ENCODE measurements at regions not wholly inside any gene's neighbourhood (a gene's known extent, or its start where the extent isn't known, plus 50 kb on each side); places are given as distances from the start of the nearest gene placed in this dataset.

DNA sequence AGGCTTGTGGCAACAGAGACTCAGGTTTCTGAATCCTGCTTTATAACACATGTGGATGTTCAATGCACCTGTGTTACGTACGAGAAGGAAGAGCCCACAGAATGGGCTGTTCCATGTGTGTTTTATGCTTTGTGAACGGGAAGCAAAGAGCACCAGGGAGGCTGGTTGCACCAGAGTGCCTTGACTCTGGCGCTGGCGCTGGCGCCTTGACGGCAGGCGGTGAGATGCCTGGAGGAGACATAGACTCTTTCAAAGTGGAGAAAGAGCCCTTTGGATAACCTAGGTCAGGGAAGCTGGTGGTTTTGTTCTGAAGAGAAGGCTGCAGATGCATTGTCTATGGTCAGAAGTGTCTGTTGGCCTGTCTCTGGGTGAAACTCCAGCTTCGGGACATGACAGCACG, 80.2 kb upstream of the APCDD1 start:
- WGBS (ENCODE audit: insufficient coverage, insufficient read length): no CpG with 5 or more reads among the region's 10 CpGs
- H3K9me3 ChIP-seq (ENCODE audit: control insufficient read depth, insufficient read depth, low read length): no peaks in the 10 kb centered on the region
- DNase-seq (ENCODE audit: low read depth, low spot score): no peak
- H3K4me3 ChIP-seq (ENCODE audit: low read length): no peak overlapping the region
- H3K27me3 ChIP-seq (ENCODE audit: control insufficient read depth, insufficient read depth, low read length): no peaks in the 10 kb centered on the region
- peaks cover under 1% of the 10 kb centered on the region; the same call in 1 of the 2 replicates for H3K4me1 ChIP-seq (ENCODE audit: control insufficient read depth, insufficient read depth, low read length)
- no peaks in the 10 kb centered on the region for H3K36me3 ChIP-seq (ENCODE audit: control insufficient read depth, insufficient read depth, low read length)
- no peak overlapping the region for H3K27ac ChIP-seq (ENCODE audit: low read length)

DNA sequence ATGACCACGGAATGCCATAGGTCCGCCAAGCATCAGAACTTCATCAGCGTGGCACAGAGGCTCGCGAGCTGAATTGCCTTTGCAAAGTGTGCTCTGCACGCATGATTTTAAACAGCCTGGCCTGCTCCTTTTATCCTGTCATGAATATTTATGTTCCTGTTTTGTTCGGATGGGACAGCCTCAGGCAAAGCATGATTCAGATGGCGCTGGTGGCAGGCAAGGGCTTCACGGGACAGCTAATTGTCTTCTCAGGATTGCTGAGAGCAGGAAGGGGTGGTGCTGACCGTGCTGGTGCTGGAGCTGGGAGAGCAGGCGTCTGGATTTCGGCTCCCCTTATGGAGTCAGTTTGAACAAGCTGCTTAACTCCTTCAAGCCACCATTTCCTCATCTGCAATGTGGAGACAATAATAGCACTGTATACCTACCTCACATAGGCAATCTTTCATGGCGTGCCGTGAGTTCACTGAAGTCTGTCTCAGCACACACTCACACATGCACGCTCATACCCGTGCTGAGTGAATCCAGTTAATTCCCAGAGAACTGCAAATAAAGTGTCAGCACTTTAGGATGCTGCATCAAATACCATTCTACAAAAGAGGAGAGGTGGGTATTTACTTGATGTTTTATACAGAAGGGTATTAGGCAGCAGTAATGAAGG, 79.7 kb upstream of the APCDD1 start:
- Histone ChIP-seq H3K36me3 (ENCODE audit: control insufficient read depth, insufficient read depth, low read length) (no peaks in the 10 kb centered on the region), H3K4me1 (ENCODE audit: control insufficient read depth, insufficient read depth, low read length) (peaks cover 2% of the 10 kb centered on the region; the same call in 1 of the 2 replicates), H3K27me3 (ENCODE audit: control insufficient read depth, insufficient read depth, low read length) (no peaks in the 10 kb centered on the region), H3K4me3 (ENCODE audit: low read length) (no peak overlapping the region), H3K9me3 (ENCODE audit: control insufficient read depth, insufficient read depth, low read length) (no peaks in the 10 kb centered on the region), H3K27ac (ENCODE audit: low read length) (no peak overlapping the region)
- no peak for DNase-seq (ENCODE audit: low read depth, low spot score)
- no CpG with 5 or more reads among the region's 16 CpGs for WGBS (ENCODE audit: insufficient coverage, insufficient read length)

DNA sequence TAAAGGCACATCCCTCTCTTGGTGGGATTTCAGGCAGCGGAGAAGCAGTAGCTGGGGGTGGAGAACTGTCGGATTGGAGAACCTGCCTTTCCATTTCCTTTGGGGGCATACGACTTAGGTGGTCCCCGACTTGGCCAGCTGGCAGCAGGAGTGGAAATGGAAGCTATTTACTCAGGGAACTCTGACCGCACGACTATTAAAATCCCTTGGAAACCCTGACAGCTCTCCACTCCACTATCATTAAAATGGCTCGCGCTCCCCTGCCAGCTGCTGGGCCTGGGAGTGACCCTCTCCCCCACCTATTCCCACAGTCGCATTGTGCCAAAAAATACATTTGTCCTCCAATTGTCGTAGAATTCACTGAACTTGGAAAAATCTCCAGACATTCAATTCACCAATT, 77.7 kb upstream of the APCDD1 start:
- DNase-seq (ENCODE audit: low read depth, low spot score): no peak
- Histone ChIP-seq H3K27ac (ENCODE audit: low read length) (no peak overlapping the region), H3K4me3 (ENCODE audit: low read length) (no peak overlapping the region), H3K9me3 (ENCODE audit: control insufficient read depth, insufficient read depth, low read length) (no peaks in the 10 kb centered on the region), H3K36me3 (ENCODE audit: control insufficient read depth, insufficient read depth, low read length) (no peaks in the 10 kb centered on the region), H3K27me3 (ENCODE audit: control insufficient read depth, insufficient read depth, low read length) (no peaks in the 10 kb centered on the region), H3K4me1 (ENCODE audit: control insufficient read depth, insufficient read depth, low read length) (peaks cover 2% of the 10 kb centered on the region; the same call in 1 of the 2 replicates)
- no CpG with 5 or more reads among the region's 10 CpGs for WGBS (ENCODE audit: insufficient coverage, insufficient read length)

DNA sequence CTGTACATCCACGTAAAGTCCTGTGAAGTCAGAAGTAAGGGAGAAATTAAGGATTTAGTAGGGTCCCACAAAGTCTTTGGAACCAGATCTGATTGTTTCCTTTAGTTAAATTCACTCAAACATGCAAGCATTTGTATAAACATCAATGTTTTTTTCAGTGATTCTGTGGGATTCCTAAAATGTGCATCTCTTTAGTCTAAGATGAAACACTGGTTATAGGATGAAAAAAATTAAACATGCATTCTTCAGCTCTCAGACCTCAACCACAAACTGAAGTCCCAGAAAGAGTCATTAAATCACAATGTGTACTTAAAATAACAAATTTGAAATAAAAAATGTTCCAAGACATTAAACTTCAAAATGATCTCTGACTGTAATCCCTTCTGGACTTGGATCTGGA, 76.5 kb upstream of the APCDD1 start:
- WGBS (ENCODE audit: insufficient coverage, insufficient read length): no CpG with 5 or more reads among the region's 1 CpG
- H3K27ac ChIP-seq (ENCODE audit: low read length): no peak overlapping the region
- no peak for DNase-seq (ENCODE audit: low read depth, low spot score)

DNA sequence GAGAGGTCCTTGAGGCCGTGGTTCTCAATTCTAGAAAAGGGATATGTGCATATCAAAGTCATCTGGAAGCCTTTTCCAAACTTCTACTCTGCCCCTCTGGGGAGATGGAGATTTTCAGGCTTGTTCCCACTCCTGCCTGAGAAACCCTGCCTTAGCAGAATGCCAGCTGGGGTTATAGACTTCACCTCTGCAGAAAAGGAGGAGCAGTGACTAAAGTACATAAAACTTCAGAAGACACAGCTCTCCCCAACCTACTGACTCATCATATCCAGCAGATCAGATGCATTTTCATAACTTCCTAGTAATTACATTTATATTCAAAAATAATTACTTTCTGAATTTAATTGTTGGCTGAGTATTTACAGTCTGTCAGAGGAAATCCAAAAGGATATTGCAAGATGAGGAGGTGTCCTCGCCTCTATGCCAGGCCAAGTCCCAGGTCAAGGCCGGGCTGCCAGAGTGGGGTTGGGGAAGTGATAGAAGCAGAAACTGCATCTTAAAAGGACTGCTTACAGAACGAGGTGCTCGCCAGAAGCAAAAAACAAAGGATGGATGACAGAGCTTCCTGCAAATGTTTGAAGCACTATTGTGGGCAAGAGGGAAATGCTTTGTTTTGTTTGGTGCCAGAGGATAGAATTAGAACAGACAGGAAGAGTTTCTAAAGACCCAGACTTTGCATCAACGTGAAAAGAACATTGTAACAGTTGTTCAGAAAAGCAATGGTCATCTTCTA, 75.6 kb upstream of the APCDD1 start:
- no peaks in the 10 kb centered on the region for H3K27me3 ChIP-seq (ENCODE audit: control insufficient read depth, insufficient read depth, low read length)
- H3K27ac ChIP-seq (ENCODE audit: low read length): no peak overlapping the region
- H3K36me3 ChIP-seq (ENCODE audit: control insufficient read depth, insufficient read depth, low read length): no peaks in the 10 kb centered on the region
- DNase-seq (ENCODE audit: low read depth, low spot score): no peak
- no peak overlapping the region for H3K4me3 ChIP-seq (ENCODE audit: low read length)
- H3K9me3 ChIP-seq (ENCODE audit: control insufficient read depth, insufficient read depth, low read length): no peaks in the 10 kb centered on the region
- H3K4me1 ChIP-seq (ENCODE audit: control insufficient read depth, insufficient read depth, low read length): peaks cover 2% of the 10 kb centered on the region; the same call in 1 of the 2 replicates
- no CpG with 5 or more reads among the region's 6 CpGs for WGBS (ENCODE audit: insufficient coverage, insufficient read length)

More for the DNA sequence above, 76.5 kb upstream of the APCDD1 start:
- no peaks in the 10 kb centered on the region for H3K9me3 ChIP-seq (ENCODE audit: control insufficient read depth, insufficient read depth, low read length)
- no peaks in the 10 kb centered on the region for H3K36me3 ChIP-seq (ENCODE audit: control insufficient read depth, insufficient read depth, low read length)
- no peaks in the 10 kb centered on the region for H3K27me3 ChIP-seq (ENCODE audit: control insufficient read depth, insufficient read depth, low read length)
- no peak overlapping the region for H3K4me3 ChIP-seq (ENCODE audit: low read length)
- peaks cover 2% of the 10 kb centered on the region; the same call in 1 of the 2 replicates for H3K4me1 ChIP-seq (ENCODE audit: control insufficient read depth, insufficient read depth, low read length)

DNA sequence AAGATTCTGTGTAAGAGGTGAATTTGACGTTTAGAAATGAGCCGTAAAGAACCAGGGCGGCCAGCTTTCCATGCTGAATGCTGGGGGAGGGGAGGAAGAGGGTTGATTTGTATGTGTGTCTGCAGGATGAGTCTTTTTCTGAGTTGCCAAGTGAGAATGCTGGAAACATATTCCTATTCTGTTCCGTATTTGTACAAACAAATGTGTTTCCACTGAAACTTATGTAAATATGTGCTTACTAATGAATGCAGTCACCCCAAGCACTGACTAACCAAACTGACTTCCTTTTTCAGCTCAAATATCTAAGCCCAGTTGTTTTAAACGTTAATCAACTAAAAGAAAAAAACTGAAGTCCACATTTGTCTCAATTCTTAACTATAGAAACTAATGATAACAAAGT, 74.9 kb upstream of the APCDD1 start:
- H3K36me3 ChIP-seq (ENCODE audit: control insufficient read depth, insufficient read depth, low read length): no peaks in the 10 kb centered on the region
- no CpG with 5 or more reads among the region's 5 CpGs for WGBS (ENCODE audit: insufficient coverage, insufficient read length)
- H3K4me1 ChIP-seq (ENCODE audit: control insufficient read depth, insufficient read depth, low read length): peaks cover 2% of the 10 kb centered on the region; the same call in 1 of the 2 replicates
- DNase-seq (ENCODE audit: low read depth, low spot score): no peak
- no peak overlapping the region for H3K4me3 ChIP-seq (ENCODE audit: low read length)
- H3K9me3 ChIP-seq (ENCODE audit: control insufficient read depth, insufficient read depth, low read length): no peaks in the 10 kb centered on the region
- no peak overlapping the region for H3K27ac ChIP-seq (ENCODE audit: low read length)
- no peaks in the 10 kb centered on the region for H3K27me3 ChIP-seq (ENCODE audit: control insufficient read depth, insufficient read depth, low read length)

DNA sequence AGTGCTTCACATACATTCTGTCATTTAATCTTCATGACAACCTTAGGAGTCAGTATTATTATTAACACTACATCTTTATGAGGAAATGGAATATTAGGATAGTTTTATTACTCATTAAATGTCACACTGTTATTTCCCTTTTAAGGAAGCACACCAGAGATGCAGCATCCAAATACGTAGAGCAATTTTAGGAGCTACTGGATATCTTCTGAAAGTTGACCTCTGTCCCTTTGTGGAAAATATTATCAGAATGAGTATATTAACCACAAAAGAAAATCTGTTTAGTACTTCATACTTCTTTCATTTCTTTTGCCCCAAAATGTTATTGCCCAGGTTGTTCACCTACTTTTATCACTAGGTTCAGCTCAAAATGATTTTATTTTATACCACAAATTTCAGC, 72.9 kb upstream of the APCDD1 start:
- no peak for DNase-seq (ENCODE audit: low read depth, low spot score)
- no peaks in the 10 kb centered on the region for H3K27me3 ChIP-seq (ENCODE audit: control insufficient read depth, insufficient read depth, low read length)
- H3K4me1 ChIP-seq (ENCODE audit: control insufficient read depth, insufficient read depth, low read length): peaks cover 2% of the 10 kb centered on the region; the same call in 1 of the 2 replicates
- no CpG with 5 or more reads among the region's 1 CpG for WGBS (ENCODE audit: insufficient coverage, insufficient read length)
- no peak overlapping the region for H3K4me3 ChIP-seq (ENCODE audit: low read length)
- no peak overlapping the region for H3K27ac ChIP-seq (ENCODE audit: low read length)
- no peaks in the 10 kb centered on the region for H3K36me3 ChIP-seq (ENCODE audit: control insufficient read depth, insufficient read depth, low read length)
- no peaks in the 10 kb centered on the region for H3K9me3 ChIP-seq (ENCODE audit: control insufficient read depth, insufficient read depth, low read length)

DNA sequence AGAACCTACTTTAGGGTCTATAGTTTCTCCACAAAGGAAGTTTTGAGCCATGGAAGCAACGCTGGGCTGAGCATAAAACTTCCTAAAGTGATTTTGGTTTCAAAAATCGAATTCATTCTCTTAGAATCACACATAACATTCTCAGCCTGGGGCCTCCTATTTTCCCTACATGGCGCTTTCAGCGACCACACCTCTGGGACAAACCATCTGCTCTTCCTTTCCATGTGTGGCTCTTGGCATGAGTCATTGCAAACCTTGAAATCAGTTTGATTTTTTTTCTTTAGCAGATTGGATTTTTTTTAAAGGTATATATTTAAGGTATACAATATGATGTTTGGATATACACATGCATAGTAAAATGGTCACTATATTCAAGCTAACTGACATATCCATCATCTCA, 72.5 kb upstream of the APCDD1 start:
- Histone ChIP-seq H3K27me3 (ENCODE audit: control insufficient read depth, insufficient read depth, low read length) (no peaks in the 10 kb centered on the region), H3K27ac (ENCODE audit: low read length) (no peak overlapping the region), H3K4me3 (ENCODE audit: low read length) (no peak overlapping the region), H3K9me3 (ENCODE audit: control insufficient read depth, insufficient read depth, low read length) (no peaks in the 10 kb centered on the region), H3K4me1 (ENCODE audit: control insufficient read depth, insufficient read depth, low read length) (peaks cover 2% of the 10 kb centered on the region; the same call in 1 of the 2 replicates), H3K36me3 (ENCODE audit: control insufficient read depth, insufficient read depth, low read length) (no peaks in the 10 kb centered on the region)
- no CpG with 5 or more reads among the region's 4 CpGs for WGBS (ENCODE audit: insufficient coverage, insufficient read length)
- DNase-seq (ENCODE audit: low read depth, low spot score): no peak

DNA sequence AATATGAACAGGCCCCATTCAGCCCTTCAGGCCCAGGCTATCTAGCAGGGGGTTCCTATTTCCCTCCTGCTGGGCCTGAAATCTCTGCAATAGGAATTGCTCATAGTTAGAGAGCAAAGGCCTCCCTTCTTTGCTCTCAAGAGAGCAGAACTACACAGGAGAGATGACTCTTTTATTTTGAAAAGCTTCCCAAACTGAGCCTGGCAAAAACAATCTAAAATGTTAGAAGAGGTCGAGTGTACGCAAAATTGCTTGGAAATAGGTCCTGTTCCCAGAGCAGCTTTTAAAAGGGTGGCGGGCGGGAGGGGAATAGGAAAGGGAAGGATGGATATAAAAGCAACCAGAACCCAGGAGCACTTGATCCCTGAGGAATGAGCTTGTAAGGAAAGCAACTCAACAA, 68.4 kb upstream of the APCDD1 start:
- Histone ChIP-seq H3K4me1 (ENCODE audit: control insufficient read depth, insufficient read depth, low read length) (no peaks in the 10 kb centered on the region), H3K9me3 (ENCODE audit: control insufficient read depth, insufficient read depth, low read length) (no peaks in the 10 kb centered on the region), H3K27me3 (ENCODE audit: control insufficient read depth, insufficient read depth, low read length) (no peaks in the 10 kb centered on the region), H3K4me3 (ENCODE audit: low read length) (no peak overlapping the region), H3K36me3 (ENCODE audit: control insufficient read depth, insufficient read depth, low read length) (no peaks in the 10 kb centered on the region), H3K27ac (ENCODE audit: low read length) (no peak overlapping the region)
- DNase-seq (ENCODE audit: low read depth, low spot score): no peak
- WGBS (ENCODE audit: insufficient coverage, insufficient read length): no CpG with 5 or more reads among the region's 4 CpGs

DNA sequence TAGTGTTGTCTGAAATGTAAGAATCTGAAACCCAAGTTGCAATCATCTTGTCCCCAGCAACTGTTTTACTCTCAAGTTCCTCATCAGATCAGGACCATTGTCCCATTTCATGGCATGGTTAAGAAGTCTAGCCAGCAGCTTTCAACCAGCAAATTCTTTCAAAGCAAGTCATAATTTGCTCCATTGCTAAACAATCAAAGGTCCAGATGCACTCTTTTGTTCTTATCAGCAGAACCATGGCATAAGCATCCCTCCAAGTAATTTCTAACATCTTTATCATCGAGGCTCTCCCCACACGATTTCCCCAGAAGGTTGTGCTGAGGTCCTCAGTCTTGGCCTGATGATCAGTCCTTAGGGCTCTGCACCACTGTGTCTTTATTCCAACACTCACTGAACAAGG, 67.5 kb upstream of the APCDD1 start:
- H3K27ac ChIP-seq (ENCODE audit: low read length): no peak overlapping the region

More for the DNA sequence above, 67.5 kb upstream of the APCDD1 start:
- Histone ChIP-seq H3K36me3 (ENCODE audit: control insufficient read depth, insufficient read depth, low read length) (no peaks in the 10 kb centered on the region), H3K9me3 (ENCODE audit: control insufficient read depth, insufficient read depth, low read length) (no peaks in the 10 kb centered on the region), H3K4me3 (ENCODE audit: low read length) (no peak overlapping the region), H3K27me3 (ENCODE audit: control insufficient read depth, insufficient read depth, low read length) (no peaks in the 10 kb centered on the region), H3K4me1 (ENCODE audit: control insufficient read depth, insufficient read depth, low read length) (no peaks in the 10 kb centered on the region)
- DNase-seq (ENCODE audit: low read depth, low spot score): no peak
- no CpG with 5 or more reads among the region's 2 CpGs for WGBS (ENCODE audit: insufficient coverage, insufficient read length)
